ENCODE measurements at regions not wholly inside any gene's neighbourhood (a gene's known extent, or its start where the extent isn't known, plus 50 kb on each side); places are given as distances from the start of the nearest gene placed in this dataset.

DNA sequence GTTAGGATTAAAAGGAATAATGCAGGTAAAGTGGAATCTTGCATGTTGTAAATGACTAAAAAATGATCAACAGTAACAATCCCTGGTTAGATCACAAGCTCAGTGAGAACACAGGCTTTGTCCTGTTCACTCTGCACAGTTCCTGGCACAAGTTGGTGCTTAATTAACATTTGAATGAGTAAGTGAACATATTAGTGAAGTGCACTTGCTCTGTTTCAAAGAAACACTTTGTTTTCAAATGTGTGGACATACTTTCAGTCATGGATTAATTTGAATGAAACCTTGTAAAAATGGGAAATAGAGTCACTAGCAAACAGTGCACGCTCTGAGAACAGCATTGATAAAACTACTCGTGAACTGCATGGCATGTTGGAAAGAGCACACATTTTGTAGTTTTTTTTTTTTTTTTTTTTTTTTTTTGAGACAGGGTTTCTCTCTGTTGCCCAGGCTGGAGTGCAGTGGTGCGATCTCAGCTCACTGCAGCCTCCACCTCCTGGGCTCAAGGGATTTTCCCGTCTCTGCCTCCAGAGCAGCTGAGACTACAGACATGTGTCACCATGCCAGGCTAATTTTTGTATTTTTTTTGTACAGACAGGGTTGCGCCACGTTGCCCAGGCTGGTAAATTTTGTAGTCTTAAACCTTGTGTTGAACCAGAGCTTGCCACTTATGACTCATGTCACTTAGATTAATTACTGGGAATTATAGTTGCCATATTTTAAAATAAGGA is 159.9 kb downstream of the LURAP1L start:
- DNase-seq: no peak

DNA sequence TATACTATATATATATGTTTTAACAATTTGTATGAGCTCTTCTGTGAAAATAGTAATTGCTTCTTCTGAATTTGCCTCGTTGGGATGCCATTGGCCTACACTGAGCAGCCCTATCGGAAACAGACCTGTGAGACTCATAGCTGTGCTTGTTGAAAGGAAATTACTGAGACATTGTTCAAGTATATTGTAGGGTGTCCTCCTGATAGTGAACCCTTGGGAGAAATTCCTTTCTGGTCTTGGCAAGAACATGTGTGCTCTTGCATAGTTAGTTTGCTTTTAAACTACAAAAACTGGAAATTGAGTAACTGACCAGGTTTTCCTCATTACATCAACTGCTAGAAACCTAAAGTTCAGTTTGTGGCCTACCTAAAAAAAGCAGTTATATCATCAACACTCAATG is 160.9 kb downstream of the LURAP1L start:
- DNase-seq: no peak

DNA sequence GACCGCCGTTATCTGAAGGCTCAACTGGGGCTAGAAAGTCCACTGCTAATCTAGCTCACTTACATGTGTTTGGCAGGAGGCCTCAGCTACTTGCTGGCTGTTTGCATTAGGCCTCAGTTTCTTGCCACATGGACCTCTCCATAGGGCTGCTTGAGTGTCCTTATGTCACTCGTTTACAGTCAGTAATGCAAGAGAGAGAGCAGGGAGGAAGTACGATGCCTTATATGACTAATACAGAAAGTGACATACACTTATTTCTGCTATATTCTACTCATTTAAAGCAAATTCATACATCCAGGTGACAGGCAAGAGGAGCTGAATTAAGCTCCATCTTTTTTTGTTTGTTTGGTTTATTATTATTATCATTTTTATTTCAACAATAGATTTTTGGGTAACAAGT is 179.6 kb downstream of the LURAP1L start:
- no peak for DNase-seq

DNA sequence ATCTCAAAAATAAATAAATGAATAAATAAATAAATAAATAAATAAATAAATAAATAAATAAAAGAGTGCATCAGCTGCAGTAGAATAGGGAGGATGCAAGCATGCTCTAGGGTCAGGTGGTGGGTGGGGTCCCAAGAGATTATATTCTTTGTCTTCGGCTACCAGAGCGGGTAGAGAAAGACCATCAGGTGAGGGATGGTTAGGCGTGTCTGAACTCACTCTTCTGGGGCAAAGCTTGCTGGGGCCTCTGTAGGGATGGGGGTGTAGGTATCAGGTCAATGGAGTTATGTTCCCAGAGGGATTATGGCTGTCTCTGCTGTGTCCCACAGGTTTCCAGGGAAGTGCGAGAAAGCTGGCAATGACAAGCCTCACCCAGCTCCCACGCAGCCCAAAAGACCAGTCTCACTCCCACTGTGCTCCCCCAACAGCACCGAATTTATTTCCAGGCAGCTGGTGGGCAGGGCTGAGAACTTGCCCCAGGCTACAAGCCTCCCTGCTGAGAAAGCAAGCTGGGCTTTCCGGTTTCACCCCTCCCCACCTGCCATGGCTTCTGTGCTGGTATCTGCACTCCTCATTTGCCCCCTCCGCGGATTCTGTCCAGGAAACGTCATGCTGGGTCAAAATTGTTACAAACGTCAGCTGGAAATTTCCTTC is 180.8 kb downstream of the LURAP1L start:
- no peak for DNase-seq

DNA sequence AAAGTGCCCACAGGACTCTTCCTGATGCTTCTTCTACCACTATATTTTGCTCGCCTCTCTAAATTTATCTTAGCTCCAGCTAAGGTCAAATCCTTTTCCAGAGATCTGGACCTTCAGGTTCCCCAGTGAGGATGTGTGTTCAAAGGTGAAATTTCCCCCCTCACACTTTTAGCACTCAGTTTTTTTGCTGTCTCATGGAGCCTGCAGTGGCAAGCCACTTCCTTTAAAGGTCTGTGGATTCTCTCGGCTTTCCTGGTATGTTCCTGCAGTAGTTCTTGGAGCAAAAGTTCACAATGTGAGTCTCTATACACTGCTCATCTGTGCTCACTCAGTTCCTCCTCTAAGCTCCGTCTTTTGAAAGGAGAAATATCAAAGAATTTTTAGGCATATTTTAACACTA is 181.4 kb downstream of the LURAP1L start:
- DNase-seq: no peak

DNA sequence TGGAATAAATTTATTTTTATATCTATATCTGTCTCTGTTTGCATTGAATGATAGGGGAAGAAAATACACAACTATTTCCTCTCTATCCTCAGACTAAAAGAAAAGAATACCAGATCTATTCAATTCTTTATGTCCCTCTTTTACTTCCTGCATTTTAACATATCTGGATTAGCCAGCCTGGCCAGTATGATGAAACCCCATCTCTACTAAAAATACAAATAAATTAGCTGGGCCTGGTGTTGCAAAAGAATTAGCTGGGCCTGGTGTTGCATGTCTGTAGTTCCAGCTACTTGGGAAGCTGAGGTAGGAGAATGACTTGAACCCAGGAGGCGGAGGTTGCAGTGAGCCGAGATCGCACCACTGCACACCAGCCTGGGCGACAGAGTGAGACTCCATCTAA is 182.0 kb downstream of the LURAP1L start:
- no peak for DNase-seq

DNA sequence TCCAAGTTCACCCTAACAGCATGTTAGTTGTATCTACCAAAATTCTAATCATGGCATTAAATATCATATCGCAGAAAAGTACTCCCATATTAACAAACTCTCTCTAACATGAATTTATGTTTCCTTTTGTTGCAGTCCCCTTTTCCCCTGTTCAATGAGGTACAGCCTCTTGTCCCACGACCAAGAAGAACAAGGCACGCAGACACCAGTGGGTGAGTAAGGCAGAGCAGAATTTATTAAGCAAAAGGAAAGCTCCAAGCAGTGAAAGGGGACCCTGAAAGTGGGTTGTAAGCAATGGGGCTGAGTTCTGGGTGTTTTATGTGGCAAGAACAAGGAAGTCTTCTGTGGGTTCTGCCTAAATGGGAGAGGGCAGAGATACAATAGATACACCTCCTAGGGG is 183.5 kb downstream of the LURAP1L start:
- no peak for DNase-seq

DNA sequence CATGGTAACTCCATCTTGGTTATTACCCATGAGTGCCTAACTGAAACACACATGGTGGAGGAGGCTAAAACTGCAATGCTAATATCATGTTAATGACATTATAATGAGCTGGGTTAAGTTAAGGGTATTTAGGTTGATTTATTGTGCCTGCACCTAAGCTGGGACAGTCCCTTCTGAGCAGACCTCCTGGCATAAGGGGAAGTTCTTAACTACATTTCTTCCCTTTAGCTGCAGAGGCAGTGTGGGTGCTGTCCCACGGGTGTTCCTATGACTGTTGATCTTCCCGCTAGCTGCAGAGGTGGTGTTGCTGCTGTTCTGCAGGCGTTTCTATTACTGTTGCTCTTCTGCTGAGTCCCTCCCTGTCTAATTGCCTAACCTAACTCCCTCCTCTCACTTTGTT is 183.9 kb downstream of the LURAP1L start:
- DNase-seq: no peak

DNA sequence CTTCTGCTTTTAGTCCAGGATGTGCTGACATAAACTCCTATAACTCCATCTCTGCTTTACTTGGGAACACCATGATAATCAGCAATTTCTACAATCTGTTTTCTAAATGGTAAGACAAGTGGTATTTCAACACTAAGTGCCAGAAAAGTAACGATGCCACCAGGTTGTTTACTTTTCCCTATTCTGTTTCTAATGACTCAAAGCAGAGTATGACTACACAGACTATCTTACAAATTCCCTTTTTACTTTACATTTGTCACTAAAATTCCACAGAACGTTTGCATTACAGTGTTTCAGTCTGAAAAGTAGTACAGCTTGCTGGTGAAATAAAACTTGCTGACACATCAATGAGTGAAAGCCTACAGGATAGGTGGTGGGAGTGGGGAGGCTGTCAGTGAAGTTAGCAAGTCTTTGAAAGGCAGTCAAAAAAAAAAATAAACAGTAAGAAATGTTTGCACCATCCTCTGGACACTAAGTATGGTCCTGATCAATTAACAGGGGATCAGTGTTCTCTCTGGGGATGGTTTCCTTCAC is 186.5 kb downstream of the LURAP1L start:
- no peak for DNase-seq

DNA sequence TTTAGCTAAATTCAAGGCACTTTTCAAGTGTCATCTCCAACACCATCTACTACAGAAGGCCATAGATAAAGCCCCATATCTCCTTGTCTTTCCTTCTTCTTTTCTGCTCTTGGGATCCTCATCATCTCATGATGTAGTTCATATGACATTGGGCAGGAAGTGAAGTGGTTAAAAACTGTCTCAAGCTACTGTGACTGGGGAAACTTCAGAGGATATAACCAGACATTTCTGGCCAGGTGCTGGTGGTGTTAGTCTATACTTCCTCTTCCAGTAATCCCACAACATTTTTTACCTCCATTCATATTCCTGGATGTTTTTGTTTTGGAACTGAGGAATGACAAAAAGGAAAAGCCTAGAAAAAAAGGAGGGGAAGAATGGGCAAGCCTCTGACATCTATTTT is 188.7 kb downstream of the LURAP1L start:
- no peak for DNase-seq

DNA sequence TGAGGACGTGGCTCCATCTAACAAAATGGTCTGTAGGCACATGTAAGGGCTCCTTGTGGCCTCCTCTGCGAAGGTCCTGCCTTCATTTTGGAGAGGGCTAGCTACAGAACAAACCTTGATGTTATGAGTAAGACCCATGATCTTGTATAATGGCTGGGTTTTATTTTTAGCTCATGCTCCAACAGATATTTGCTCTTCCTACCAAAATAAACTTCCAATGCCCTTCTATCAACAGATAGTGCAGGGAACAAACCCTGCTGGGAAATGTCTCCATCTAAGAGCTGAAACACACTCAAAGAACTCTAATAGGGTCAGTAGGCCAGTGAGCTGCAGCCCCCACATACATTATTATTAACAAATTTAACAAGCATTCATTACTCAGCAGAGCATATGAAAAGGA is 189.5 kb downstream of the LURAP1L start:
- DNase-seq: no peak

DNA sequence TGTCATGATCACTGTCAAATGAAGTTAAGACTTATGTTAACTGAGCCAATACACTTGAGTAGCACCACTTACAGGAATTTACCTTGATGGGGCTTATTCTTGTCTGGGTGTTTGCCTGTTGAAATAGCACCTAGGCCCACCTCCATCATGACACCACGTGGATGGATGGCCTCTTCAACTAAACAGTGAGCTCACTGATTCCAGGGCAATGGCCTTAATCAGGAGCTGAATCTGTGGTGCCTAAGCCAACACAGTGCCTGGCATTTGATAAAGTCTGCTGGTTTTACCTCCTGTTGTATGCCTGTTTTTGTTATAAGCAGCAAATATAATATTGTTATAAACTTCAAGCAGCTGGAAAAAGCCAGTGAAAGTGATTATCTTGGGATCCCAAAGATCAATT is 190.5 kb downstream of the LURAP1L start:
- DNase-seq: no peak

DNA sequence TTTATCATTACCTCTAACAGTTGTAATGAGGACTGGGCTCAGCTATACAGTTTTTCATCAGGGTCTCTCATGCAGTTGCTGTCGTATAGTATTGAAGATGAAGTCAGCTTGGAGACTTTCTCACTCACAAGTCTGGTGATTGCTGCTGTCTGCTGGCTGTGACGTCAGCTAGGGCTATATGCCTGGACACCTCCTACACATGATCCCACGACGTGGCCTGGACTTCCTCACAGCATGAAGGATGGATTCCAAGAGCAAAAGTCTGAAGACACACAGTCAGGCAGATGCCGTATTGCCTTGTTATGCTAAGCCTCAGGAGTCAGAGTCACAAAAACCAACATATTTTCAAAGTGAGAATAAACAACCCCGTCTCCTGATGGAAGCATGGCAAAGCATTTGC is 193.3 kb downstream of the LURAP1L start:
- DNase-seq: no peak

DNA sequence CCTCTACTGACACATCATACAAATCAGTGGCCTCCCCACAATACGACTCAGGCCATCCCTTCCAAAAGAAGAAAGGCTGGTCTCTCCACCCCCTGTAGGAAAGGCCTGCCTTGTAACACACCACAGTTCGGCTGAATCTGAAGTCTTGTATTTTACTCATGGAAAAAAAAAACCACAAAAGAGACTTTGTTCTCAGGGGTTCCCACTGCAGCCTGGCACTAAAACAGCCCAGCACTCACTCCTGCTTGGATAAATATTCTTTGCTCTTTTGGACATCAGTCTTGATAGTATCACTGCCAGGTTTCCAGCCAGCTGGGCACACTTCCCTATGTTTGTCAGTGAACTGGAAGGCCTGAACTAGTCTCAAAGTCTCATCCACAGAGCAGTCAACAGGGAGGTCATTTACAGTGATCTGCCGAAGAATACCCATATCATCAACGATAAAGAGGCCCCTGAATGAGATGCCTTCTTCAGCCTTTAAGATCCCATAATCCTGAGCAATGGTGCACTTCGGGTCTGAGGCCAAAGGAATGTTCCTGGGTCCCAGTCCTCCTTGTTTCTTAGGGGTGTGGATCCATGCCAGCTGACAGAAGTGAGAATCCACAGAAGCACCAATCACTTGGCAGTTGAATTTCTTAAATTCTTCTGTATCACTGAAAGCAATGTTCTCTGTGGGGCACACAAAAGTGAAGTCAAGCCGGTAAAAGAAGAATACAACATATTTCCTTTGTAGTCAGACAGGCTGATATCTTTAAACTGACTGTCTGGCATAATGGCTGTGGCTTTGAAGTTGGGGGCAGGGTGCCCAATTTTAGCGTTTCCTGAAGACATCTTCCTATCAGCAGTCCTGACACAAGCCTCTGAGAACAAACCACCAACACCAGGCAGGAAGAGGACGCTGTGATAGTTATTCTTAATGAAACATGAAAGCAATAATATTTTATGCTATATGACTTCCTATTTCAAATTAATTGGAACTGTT is 198.1 kb downstream of the LURAP1L start:
- DNase-seq: no peak

DNA sequence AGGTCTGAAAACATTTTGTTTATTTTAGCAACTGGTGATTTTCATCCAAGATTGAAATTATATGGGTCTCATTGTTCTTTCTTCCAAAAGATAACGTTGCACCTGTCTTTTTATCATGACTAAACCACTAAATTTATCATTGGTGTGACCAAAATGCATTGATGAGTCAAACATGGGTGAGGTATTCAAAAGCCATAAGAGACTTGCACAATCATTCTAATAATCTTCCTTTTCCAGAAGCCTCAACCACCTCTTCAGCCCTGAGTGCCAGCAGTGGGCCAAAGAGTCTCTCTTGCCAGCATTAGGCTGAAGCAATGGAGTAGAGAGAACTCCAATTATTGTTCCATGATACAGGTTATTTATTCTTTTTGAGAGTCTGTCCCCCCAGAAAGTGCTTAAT is 198.9 kb downstream of the LURAP1L start:
- DNase-seq: no peak

DNA sequence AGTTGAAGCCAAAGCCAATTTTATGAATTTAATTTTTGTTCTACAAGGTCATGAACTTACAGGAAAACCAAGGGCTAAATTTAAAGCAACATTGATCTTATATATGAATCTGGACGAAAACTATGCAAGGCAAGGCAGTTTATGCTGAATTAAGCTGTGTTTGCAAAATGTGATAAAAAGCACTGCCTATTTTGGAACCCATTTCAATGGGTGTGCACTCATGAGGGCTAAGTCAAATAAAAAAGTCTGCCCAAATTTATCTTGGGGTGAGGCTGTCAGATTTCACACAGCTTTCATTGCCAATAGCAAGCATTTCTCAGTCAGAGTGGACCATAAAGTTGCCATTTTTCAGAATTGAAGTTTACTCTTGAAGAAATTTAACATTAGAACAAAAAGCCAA is 199.9 kb downstream of the LURAP1L start:
- DNase-seq: no peak

DNA sequence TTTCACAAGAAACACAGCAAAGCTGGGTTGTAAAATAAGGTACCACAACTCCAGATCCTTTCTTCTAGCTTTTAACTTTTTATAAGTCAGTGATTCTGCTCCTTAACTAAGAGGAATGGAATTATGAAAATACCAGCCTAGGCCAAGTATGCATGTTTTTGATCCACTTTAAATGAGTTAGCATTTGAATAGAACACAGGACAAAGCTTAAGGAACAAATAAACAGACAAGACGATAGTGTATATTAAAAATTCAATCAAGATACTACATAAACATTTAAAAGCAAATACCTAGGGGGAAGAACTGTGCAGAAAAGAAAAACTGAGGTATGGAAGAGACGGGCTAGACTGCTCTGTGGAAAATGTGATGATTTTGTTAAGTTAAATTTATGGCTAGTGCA is 200.7 kb downstream of the LURAP1L start:
- no peak for DNase-seq

DNA sequence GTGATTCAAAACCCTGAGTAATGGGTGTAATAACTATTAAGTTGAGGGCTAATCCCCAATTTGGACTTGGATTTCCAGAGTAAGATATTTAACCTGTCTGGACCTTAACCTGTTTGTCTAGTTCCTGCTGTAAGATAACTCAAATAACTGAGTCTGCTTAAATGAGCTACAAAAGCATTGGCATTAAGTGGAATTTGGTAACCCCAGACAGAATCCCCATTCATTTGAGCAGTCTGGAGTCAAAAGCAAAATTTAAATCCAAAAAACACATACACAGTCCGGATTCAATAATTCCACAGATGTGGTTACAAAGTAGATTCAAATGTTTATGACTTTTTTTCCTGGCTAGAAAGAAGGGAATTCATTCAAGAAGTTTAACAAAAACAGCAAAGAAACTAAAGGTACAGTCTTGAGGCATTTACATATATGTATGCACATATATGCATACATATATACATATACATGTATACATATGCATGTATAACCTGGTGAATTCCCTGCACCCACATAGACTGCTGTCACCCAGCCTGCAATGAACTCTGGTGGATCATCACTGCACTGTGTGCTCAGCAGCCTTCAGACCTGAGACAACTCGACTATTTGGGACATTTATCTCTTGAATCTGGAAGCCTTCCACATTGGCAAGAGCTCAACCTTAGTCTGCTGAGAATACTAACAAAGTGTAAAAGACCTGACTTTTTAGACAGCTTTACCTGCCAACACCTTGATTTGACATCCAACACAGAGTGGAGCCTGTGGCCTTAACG is 205.4 kb downstream of the LURAP1L start:
- no peak for DNase-seq

DNA sequence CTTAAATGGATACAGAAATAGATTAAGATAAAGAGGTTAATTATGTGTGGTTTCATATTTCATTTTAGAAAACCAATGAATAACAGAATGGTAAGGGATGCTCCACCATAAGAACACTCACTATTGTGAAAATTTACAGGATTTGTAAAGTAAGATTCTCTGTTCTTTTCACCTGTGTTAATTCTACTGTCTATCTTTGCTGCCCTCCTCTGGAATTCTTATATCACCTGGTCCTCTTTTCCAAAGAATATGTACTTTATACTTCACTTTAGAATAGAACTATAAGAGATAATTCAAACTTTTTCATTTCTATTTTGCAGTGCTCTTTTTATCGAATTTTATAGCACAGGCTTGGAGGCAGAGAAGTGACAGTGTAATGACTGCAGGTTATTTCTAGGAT is 213.4 kb downstream of the LURAP1L start:
- DNase-seq: no peak

DNA sequence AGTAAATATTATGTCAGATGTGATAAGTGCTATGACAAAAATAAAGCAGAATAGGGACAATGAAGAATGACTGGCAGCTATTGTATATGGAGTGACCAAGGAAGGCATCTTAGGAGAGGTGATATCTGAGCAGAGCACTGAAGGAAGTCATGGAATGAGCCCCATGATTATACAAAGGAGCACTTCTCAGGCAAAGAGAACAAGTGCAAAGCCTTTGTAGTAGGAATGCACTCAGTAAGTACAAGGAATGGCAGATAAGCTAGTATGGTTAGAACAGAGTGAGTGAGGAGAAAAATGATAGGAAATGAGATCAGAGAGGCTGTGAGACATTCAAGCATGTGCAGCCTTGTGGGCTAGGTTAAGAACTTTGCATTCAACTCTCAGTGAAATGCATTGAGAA is 214.8 kb downstream of the LURAP1L start:
- DNase-seq: no peak

DNA sequence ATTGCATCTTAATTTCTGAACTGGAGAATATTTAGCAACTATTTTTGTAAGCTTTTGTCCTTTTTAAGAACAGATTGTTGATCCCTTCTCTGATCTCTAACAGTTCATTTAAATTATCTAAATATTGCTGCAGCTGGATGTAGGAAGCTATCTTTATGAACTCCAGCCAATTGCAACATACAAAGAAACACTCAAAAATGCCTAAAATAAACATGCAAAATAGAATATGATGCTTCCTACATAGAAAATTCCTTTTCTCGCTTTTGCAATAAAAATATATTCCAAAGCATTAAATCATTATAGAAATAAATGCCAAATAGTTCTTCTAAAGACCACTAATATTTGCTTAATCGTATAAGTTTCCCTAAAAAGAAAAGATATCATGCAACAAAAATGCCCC is 218.6 kb downstream of the LURAP1L start:
- no peak for DNase-seq

DNA sequence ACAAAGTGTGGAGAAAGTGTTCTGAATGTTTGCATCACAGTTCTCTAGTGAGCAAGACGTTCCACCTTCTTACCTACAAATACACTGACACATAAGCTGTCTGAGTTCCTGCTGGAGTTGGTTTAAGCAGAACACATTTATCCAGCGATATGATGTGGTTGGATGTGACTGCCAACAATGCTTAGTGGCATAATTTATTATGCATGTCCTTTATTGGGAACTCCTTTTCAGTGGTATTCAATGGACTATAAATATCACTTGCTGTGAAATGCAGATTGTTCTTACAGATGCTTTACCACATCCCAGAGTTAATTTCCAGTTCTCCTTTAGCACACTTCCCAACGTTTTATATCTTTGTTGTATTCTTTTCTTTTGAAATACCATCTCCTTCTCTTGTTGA is 222.2 kb downstream of the LURAP1L start:
- no peak for DNase-seq
